WTC11 (cell line): ENCODE measurements at regions not wholly inside any gene's neighbourhood (a gene's known extent, or its start where the extent isn't known, plus 50 kb on each side); places are given as distances from the start of the nearest gene placed in this dataset.

Source experiments
- ATAC-seq: fragments of 200-7000 bp; cut with Tn5 transposase; 2 replicates; pipeline ENCODE4 v1.10.0; 2021; ENCODE audit warnings: mild to moderate bottlenecking, moderate library complexity
- CTCF ChIA-PET: fragments of 300-600 bp; sonication (Branson Sonifier 250); formaldehyde crosslinking; loops from one replicate; lab custom pipeline; 2021; ENCODE audit warnings: antibody characterized with exemption; lab: Charles Lee
- POLR2A ChIA-PET: fragments of 350-600 bp; sonication (Branson Sonifier 250); formaldehyde crosslinking; loops from one replicate; lab custom pipeline; 2021; ENCODE audit warnings: antibody characterized with exemption; lab: Charles Lee
- DNase-seq: peaks from one replicate; pipeline ENCODE4 v3.0.0; 2021; ENCODE audit warnings: low spot score
- H3K27ac Mint-ChIP-seq: 2 replicates; pipeline ENCODE4 v1.8.0; 2021; ENCODE audit warnings: mixed read lengths
- H3K27me3 Mint-ChIP-seq: 2 replicates; pipeline ENCODE4 v1.8.0; 2021; ENCODE audit warnings: low read depth, mild to moderate bottlenecking, moderate library complexity, mixed read lengths
- H3K36me3 Mint-ChIP-seq: 2 replicates; pipeline ENCODE4 v1.8.0; 2021; ENCODE audit warnings: mixed read lengths
- H3K4me1 Mint-ChIP-seq: 2 replicates; pipeline ENCODE4 v1.8.0; 2022; ENCODE audit warnings: mixed read lengths
- H3K4me3 Mint-ChIP-seq: 2 replicates; pipeline ENCODE4 v1.8.0; 2021; ENCODE audit warnings: mild to moderate bottlenecking, moderate library complexity, mixed read lengths
- H3K9me3 Mint-ChIP-seq: 2 replicates; pipeline ENCODE4 v1.8.0; 2021; ENCODE audit warnings: mixed read lengths
- AFF4 ChIP-seq: sonication (generic); formaldehyde crosslinking; IDR thresholded peaks from 2 replicates; pipeline ENCODE4 v1.8.1; 2023; ENCODE audit warnings: mild to moderate bottlenecking, missing genetic modification reagents, borderline replicate concordance
- ATF3 ChIP-seq: sonication (generic); formaldehyde crosslinking; conservative IDR thresholded peaks from 2 replicates; pipeline ENCODE4 v1.8.1; 2022; ENCODE audit warnings: mild to moderate bottlenecking, missing genetic modification reagents
- ATF6 ChIP-seq: sonication (generic); formaldehyde crosslinking; IDR thresholded peaks from 2 replicates; pipeline ENCODE4 v1.8.1; 2023; ENCODE audit warnings: mild to moderate bottlenecking, missing genetic modification reagents
- CBFB ChIP-seq: sonication (generic); formaldehyde crosslinking; IDR thresholded peaks from 2 replicates; pipeline ENCODE4 v1.8.1; 2022; ENCODE audit warnings: mild to moderate bottlenecking, low read depth, missing genetic modification reagents
- CDX4 ChIP-seq: fragments of 250-450 bp; sonication (Bioruptor Pico); IDR thresholded peaks from 2 replicates; pipeline ENCODE4 v1.9.0; 2021; ENCODE audit warnings: moderate library complexity, mild to moderate bottlenecking, inconsistent platforms, borderline replicate concordance
- CTCF ChIP-seq: fragments of 200-600 bp; IDR thresholded peaks from 2 replicates; pipeline ENCODE4 v1.8.0; 2022; ENCODE audit warnings: antibody characterized with exemption
- E2F4 ChIP-seq: sonication (generic); formaldehyde crosslinking; IDR thresholded peaks from 2 replicates; pipeline ENCODE4 v1.8.1; 2022; ENCODE audit warnings: low read depth, mild to moderate bottlenecking, moderate library complexity, missing genetic modification reagents, borderline replicate concordance
- FOXK1 ChIP-seq: sonication (generic); formaldehyde crosslinking; IDR thresholded peaks from 2 replicates; pipeline ENCODE4 v1.8.0; 2022; ENCODE audit warnings: mild to moderate bottlenecking, moderate library complexity, missing genetic modification reagents
- GTF2I ChIP-seq: fragments of 250-450 bp; sonication (Bioruptor Pico); conservative IDR thresholded peaks from 2 replicates; pipeline ENCODE4 v1.4.0; 2021; ENCODE audit warnings: mild to moderate bottlenecking
- KAT7 ChIP-seq: sonication (generic); formaldehyde crosslinking; IDR thresholded peaks from 2 replicates; pipeline ENCODE4 v1.8.1; 2023; ENCODE audit warnings: missing genetic modification reagents, mild to moderate bottlenecking, borderline replicate concordance
- NR1H2 ChIP-seq: sonication (generic); formaldehyde crosslinking; IDR thresholded peaks from 2 replicates; pipeline ENCODE4 v1.9.0; 2021; ENCODE audit warnings: mild to moderate bottlenecking, moderate library complexity, missing genetic modification reagents
- STAT6 ChIP-seq: sonication (generic); formaldehyde crosslinking; conservative IDR thresholded peaks from 2 replicates; pipeline ENCODE4 v1.8.1; 2023; ENCODE audit warnings: mild to moderate bottlenecking, low read depth, missing genetic modification reagents, moderate library complexity
- ZNF232 ChIP-seq: sonication (generic); formaldehyde crosslinking; IDR thresholded peaks from 2 replicates; pipeline ENCODE4 v1.8.0; 2022; ENCODE audit warnings: mild to moderate bottlenecking, missing genetic modification reagents
- ZNF396 ChIP-seq: fragments of 250-450 bp; sonication (Bioruptor Pico); IDR thresholded peaks from 2 replicates; pipeline ENCODE4 v1.8.0; 2021; ENCODE audit warnings: mild to moderate bottlenecking, moderate library complexity, borderline replicate concordance
- ZNF423 ChIP-seq: fragments of 250-450 bp; sonication (Bioruptor Pico); IDR thresholded peaks from 2 replicates; pipeline ENCODE4 v2.1.2; 2022; ENCODE audit warnings: mild to moderate bottlenecking, moderate library complexity
- ZNF512 ChIP-seq: sonication (generic); formaldehyde crosslinking; IDR thresholded peaks from 2 replicates; pipeline ENCODE4 v1.8.1; 2022; ENCODE audit warnings: missing genetic modification reagents, borderline replicate concordance

- H3K4me3 Mint-ChIP-seq: no peak overlapping the region
- no peaks in the 10 kb centered on the region for H3K36me3 Mint-ChIP-seq
- CTCF ChIA-PET: no interaction called here
- H3K9me3 Mint-ChIP-seq: no peaks in the 10 kb centered on the region
- no peak overlapping the region for H3K27ac Mint-ChIP-seq
- TF ChIP-seq ZNF423 (CRISPR knock-in tag) (no peak), ZNF396 (no peak), FOXK1 (CRISPR knock-in tag) (no peak), AFF4 (CRISPR knock-in tag) (no peak), ZNF232 (CRISPR knock-in tag) (no peak), ZNF512 (CRISPR knock-in tag) (no peak), CDX4 (no peak), CBFB (CRISPR knock-in tag) (no peak)
- DNase-seq: no peak
- no peak for ATAC-seq
- 0 out of 2 replicates have a peak, but pooled peaks cover 3% of the 10 kb centered on the region for H3K4me1 Mint-ChIP-seq
- H3K27me3 Mint-ChIP-seq: peaks cover 4% of the 10 kb centered on the region; the same call in 1 of the 2 replicates
- POLR2A ChIA-PET: no interaction called here
These were observed 183.6 kb downstream of the NSG2 start for GRCh38 chr5:174229068-174229467.

- CTCF ChIA-PET: no interaction called here
- Mint-ChIP-seq H3K27ac (no peak overlapping the region), H3K27me3 (peaks cover 4% of the 10 kb centered on the region; the same call in 1 of the 2 replicates), H3K4me1 (0 out of 2 replicates have a peak, but pooled peaks cover 3% of the 10 kb centered on the region), H3K4me3 (no peak overlapping the region), H3K36me3 (no peaks in the 10 kb centered on the region), H3K9me3 (no peaks in the 10 kb centered on the region)
- no peak for ATAC-seq
- POLR2A ChIA-PET: no interaction called here
- DNase-seq: no peak
- TF ChIP-seq KAT7 (CRISPR knock-in tag) (no peak), ZNF512 (CRISPR knock-in tag) (no peak), NR1H2 (CRISPR knock-in tag) (no peak), CTCF (no peak), ATF3 (CRISPR knock-in tag) (no peak), GTF2I (CRISPR knock-in tag) (no peak), ATF6 (CRISPR knock-in tag) (no peak), E2F4 (CRISPR knock-in tag) (no peak), STAT6 (CRISPR knock-in tag) (no peak)
These were observed 184.2 kb downstream of the NSG2 start for GRCh38 chr5:174229514-174230370.
